ENCODE measurements at regions not wholly inside any gene's neighbourhood (a gene's known extent, or its start where the extent isn't known, plus 50 kb on each side); places are given as distances from the start of the nearest gene placed in this dataset.

- no peak overlapping the region for H3K9ac ChIP-seq (ENCODE audit: insufficient read depth, low read depth, low read length)
- intact Hi-C loops (cut with micrococcal nuclease; ENCODE audit: unreplicated experiment) (loop anchor here (10.0 kb wide), 1 partner anchor 129 kb away; no protein-coding TSS in a partner anchor), in situ Hi-C loops (cut with HindIII; ENCODE audit: extremely low pct_ligation_motif_present, low pct_unique_long_range_greater_than_20kb) (loop anchor here (10.0 kb wide), 2 partner anchors 339 to 899 kb away; no protein-coding TSS in a partner anchor)
- DNase-seq (ENCODE audit: low spot score), result no peak
- no peak overlapping the region for H3K4me3 ChIP-seq (replicated peaks in 1 of 3; ENCODE audit: insufficient read depth in 1 of 3, low read depth in 2 of 3, low read length in 3 of 3)
- peaks cover 1 to 13% of the 10 kb centered on the region in 2 experiments; a peak in 2 of 5 replicates for H3K27me3 ChIP-seq (ENCODE audit: control insufficient read depth in 1 of 2, insufficient read depth in 2 of 2, low read length in 2 of 2)
- no peak overlapping the region for H3K27ac ChIP-seq (ENCODE audit: extremely low read length, insufficient read depth, low read length)
- ChIA-PET CTCF (ENCODE audit: low intra/inter-chr PET ratio, low total read pairs) (no interaction called here), POLR2A (no interaction called here)
- no peak for FAIRE-seq
- WGBS (ENCODE audit: low lambda C conversion rate), result 81% methylated on average over 3 of the region's 3 CpGs
- no peaks in the 10 kb centered on the region for H4K20me1 ChIP-seq (ENCODE audit: insufficient read depth, low read length)
- no peak overlapping the region for H3K4me2 ChIP-seq (ENCODE audit: low read depth, low read length)
- H3K79me2 ChIP-seq (ENCODE audit: insufficient read depth, low read length), result no peaks in the 10 kb centered on the region
- no peaks in the 10 kb centered on the region for H3K4me1 ChIP-seq (ENCODE audit: insufficient read depth, low read length)
- BruUV-seq (replicated peaks), result no TSS peak
- no peak overlapping the region for H2AFZ ChIP-seq (ENCODE audit: low read length)
- no peaks in the 10 kb centered on the region for H3K36me3 ChIP-seq (replicated peaks in 1 of 2; ENCODE audit: control insufficient read depth in 1 of 2, insufficient read depth in 2 of 2, low read length in 2 of 2)
- no peak for ATAC-seq
- H3K9me3 ChIP-seq (ENCODE audit: low read length), result no peaks in the 10 kb centered on the region
- TF ChIP-seq RFX3 (CRISPR knock-in tag; IDR thresholded peaks at IDR 0.05) (no peak), ZNF280D (CRISPR knock-in tag; IDR thresholded peaks at IDR 0.05) (no peak), ZNF746 (CRISPR knock-in tag; IDR thresholded peaks at IDR 0.05) (no peak), MYC (CRISPR knock-in tag; IDR thresholded peaks at IDR 0.05; ENCODE audit: borderline replicate concordance) (no peak), ZNF17 (CRISPR knock-in tag; IDR thresholded peaks at IDR 0.05) (no peak), BRCA1 (CRISPR knock-in tag; IDR thresholded peaks at IDR 0.05) (no peak), JDP2 (CRISPR knock-in tag; IDR thresholded peaks at IDR 0.05; ENCODE audit: borderline replicate concordance) (no peak), SRSF4 (IDR thresholded peaks at IDR 0.05; ENCODE audit: low read depth, low read length, poor library complexity, severe bottlenecking) (no peak), CREM (IDR thresholded peaks at IDR 0.05) (no peak), CREM (CRISPR knock-in tag; IDR thresholded peaks at IDR 0.05) (no peak), RFXAP (CRISPR knock-in tag; IDR thresholded peaks at IDR 0.05; ENCODE audit: borderline replicate concordance) (no peak), RXRA (CRISPR knock-in tag; IDR thresholded peaks at IDR 0.05) (no peak), GATAD2A (CRISPR knock-in tag; IDR thresholded peaks at IDR 0.05) (no peak), DMAP1 (CRISPR knock-in tag; IDR thresholded peaks at IDR 0.05) (no peak), NFE2L1 (CRISPR knock-in tag; IDR thresholded peaks at IDR 0.05; ENCODE audit: borderline replicate concordance) (no peak), ZFX (CRISPR knock-in tag; IDR thresholded peaks at IDR 0.05; ENCODE audit: low read depth) (no peak)
- TF ChIP-seq, protein P1, sequence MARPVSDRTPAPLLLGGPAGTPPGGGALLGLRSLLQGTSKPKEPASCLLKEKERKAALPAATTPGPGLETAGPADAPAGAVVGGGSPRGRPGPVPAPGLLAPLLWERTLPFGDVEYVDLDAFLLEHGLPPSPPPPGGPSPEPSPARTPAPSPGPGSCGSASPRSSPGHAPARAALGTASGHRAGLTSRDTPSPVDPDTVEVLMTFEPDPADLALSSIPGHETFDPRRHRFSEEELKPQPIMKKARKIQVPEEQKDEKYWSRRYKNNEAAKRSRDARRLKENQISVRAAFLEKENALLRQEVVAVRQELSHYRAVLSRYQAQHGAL (CRISPR knock-in tag; IDR thresholded peaks at IDR 0.05; ENCODE audit: not compliant biosample characterization), result no peak
- TF ChIP-seq, protein P2, sequence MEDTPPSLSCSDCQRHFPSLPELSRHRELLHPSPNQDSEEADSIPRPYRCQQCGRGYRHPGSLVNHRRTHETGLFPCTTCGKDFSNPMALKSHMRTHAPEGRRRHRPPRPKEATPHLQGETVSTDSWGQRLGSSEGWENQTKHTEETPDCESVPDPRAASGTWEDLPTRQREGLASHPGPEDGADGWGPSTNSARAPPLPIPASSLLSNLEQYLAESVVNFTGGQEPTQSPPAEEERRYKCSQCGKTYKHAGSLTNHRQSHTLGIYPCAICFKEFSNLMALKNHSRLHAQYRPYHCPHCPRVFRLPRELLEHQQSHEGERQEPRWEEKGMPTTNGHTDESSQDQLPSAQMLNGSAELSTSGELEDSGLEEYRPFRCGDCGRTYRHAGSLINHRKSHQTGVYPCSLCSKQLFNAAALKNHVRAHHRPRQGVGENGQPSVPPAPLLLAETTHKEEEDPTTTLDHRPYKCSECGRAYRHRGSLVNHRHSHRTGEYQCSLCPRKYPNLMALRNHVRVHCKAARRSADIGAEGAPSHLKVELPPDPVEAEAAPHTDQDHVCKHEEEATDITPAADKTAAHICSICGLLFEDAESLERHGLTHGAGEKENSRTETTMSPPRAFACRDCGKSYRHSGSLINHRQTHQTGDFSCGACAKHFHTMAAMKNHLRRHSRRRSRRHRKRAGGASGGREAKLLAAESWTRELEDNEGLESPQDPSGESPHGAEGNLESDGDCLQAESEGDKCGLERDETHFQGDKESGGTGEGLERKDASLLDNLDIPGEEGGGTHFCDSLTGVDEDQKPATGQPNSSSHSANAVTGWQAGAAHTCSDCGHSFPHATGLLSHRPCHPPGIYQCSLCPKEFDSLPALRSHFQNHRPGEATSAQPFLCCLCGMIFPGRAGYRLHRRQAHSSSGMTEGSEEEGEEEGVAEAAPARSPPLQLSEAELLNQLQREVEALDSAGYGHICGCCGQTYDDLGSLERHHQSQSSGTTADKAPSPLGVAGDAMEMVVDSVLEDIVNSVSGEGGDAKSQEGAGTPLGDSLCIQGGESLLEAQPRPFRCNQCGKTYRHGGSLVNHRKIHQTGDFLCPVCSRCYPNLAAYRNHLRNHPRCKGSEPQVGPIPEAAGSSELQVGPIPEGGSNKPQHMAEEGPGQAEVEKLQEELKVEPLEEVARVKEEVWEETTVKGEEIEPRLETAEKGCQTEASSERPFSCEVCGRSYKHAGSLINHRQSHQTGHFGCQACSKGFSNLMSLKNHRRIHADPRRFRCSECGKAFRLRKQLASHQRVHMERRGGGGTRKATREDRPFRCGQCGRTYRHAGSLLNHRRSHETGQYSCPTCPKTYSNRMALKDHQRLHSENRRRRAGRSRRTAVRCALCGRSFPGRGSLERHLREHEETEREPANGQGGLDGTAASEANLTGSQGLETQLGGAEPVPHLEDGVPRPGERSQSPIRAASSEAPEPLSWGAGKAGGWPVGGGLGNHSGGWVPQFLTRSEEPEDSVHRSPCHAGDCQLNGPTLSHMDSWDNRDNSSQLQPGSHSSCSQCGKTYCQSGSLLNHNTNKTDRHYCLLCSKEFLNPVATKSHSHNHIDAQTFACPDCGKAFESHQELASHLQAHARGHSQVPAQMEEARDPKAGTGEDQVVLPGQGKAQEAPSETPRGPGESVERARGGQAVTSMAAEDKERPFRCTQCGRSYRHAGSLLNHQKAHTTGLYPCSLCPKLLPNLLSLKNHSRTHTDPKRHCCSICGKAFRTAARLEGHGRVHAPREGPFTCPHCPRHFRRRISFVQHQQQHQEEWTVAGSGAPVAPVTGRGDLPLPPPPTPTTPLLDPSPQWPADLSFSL (CRISPR knock-in tag; IDR thresholded peaks at IDR 0.05), result no peak
Measured at GRCh38 chr11:115673720-115674119, 169.5 kb upstream of the CADM1 start.

Measured in HepG2 (cell line).